GM23338 (cell line): ENCODE measurements at regions not wholly inside any gene's neighbourhood (a gene's known extent, or its start where the extent isn't known, plus 50 kb on each side); places are given as distances from the start of the nearest gene placed in this dataset.

ENCODE experiments used
- ATAC-seq: fragments of 200-7000 bp; cut with Tn5 transposase; 3 replicates; pipeline ENCODE4 v1.9.1; 2020
- DNase-seq: peaks from one replicate; pipeline ENCODE4 v3.0.0-alpha.2; 2015; ENCODE audit warnings: low spot score
- H2AFZ ChIP-seq: fragments of 200-600 bp; sonication (generic); 2 replicates; pipeline ENCODE4 v1.8.0; 2016; ENCODE audit warnings: antibody characterized with exemption, mild to moderate bottlenecking, moderate library complexity
- H3F3A ChIP-seq: fragments of 200-600 bp; sonication (generic); replicated peaks from 2 replicates; pipeline ENCODE4 v1.8.0; 2017; ENCODE audit warnings: antibody characterized with exemption, mixed run types, low read depth
- H3K27ac ChIP-seq: fragments of 200-600 bp; sonication (generic); 2 replicates; pipeline ENCODE4 v1.6.1; 2016; ENCODE audit warnings: low read depth
- H3K27me3 ChIP-seq: fragments of 200-600 bp; sonication (generic); 2 replicates; pipeline ENCODE4 v1.8.0; 2016; ENCODE audit warnings: mild to moderate bottlenecking, mixed run types, moderate library complexity; ENCODE audit not compliant: insufficient read depth
- H3K36me3 ChIP-seq: fragments of 200-600 bp; sonication (generic); 2 replicates; pipeline ENCODE4 v1.8.0; 2016; ENCODE audit warnings: mild to moderate bottlenecking; ENCODE audit not compliant: insufficient read depth
- H3K4me1 ChIP-seq: fragments of 200-600 bp; sonication (generic); 2 replicates; pipeline ENCODE4 v1.8.0; 2016; ENCODE audit warnings: mild to moderate bottlenecking, moderate library complexity; ENCODE audit not compliant: insufficient read depth
- H3K4me2 ChIP-seq: fragments of 200-600 bp; sonication (generic); 2 replicates; pipeline ENCODE4 v1.7.1; 2017; ENCODE audit warnings: mixed run types
- H3K4me3 ChIP-seq: fragments of 200-600 bp; sonication (generic); 2 replicates; pipeline ENCODE4 v1.6.1; 2016; ENCODE audit warnings: mixed run types
- H3K79me2 ChIP-seq: fragments of 200-600 bp; sonication (generic); replicated peaks from 2 replicates; pipeline ENCODE4 v1.8.0; 2017; ENCODE audit warnings: mild to moderate bottlenecking; ENCODE audit not compliant: insufficient read depth
- H3K9me2 ChIP-seq: fragments of 200-600 bp; sonication (generic); 2 replicates; pipeline ENCODE4 v1.8.0; 2017; ENCODE audit not compliant: insufficient read depth
- H4K20me1 ChIP-seq: fragments of 200-600 bp; sonication (generic); replicated peaks from 2 replicates; pipeline ENCODE4 v1.8.0; 2017; ENCODE audit warnings: mild to moderate bottlenecking; ENCODE audit not compliant: insufficient read depth
- H3K27ac Mint-ChIP-seq: 2 replicates; pipeline ENCODE4 v1.8.0; 2020; ENCODE audit warnings: inconsistent platforms, mild to moderate bottlenecking, moderate library complexity, mixed read lengths
- H3K27me3 Mint-ChIP-seq: 3 replicates; pipeline ENCODE4 v1.8.0; 2022; ENCODE audit warnings: low read depth, mild to moderate bottlenecking, moderate library complexity, mixed read lengths, inconsistent platforms; ENCODE audit not compliant: insufficient read depth, poor library complexity
- H3K36me3 Mint-ChIP-seq: 3 replicates; pipeline ENCODE4 v1.8.0; 2021; ENCODE audit warnings: low read depth, mild to moderate bottlenecking, inconsistent platforms, moderate library complexity, mixed read lengths
- H3K4me1 Mint-ChIP-seq: 3 replicates; pipeline ENCODE4 v1.8.0; 2020; ENCODE audit warnings: mild to moderate bottlenecking, inconsistent platforms, mixed read lengths
- H3K4me3 Mint-ChIP-seq: 3 replicates; pipeline ENCODE4 v1.8.0; 2021; ENCODE audit warnings: moderate library complexity, mild to moderate bottlenecking, inconsistent platforms, mixed read lengths
- H3K9me3 Mint-ChIP-seq: 3 replicates; pipeline ENCODE4 v1.8.0; 2020; ENCODE audit warnings: moderate library complexity, mild to moderate bottlenecking, inconsistent platforms, mixed read lengths
- CREB1 ChIP-seq: fragments of 250-450 bp; sonication (Bioruptor Pico); IDR thresholded peaks from 2 replicates; pipeline ENCODE4 v1.5.0; 2020; ENCODE audit warnings: low read depth, mild to moderate bottlenecking, moderate library complexity
- CTCF ChIP-seq, 2 experiments: fragments of 200-600 bp in 1 of 2; sonication (generic) in 1 of 2; conservative IDR thresholded peaks; 2 replicates each; pipeline versions ENCODE4 v1.5.1 to v1.6.1; 2016 to 2017; ENCODE audit warnings: antibody characterized with exemption in 2 of 2, low read depth in 2 of 2, mild to moderate bottlenecking in 2 of 2, moderate library complexity in 1 of 2
- ETS1 ChIP-seq: IDR thresholded peaks from 2 replicates; pipeline ENCODE4 v1.6.1; 2016; ENCODE audit warnings: antibody characterized with exemption
- EZH2 ChIP-seq: fragments of 200-600 bp; sonication (generic); IDR thresholded peaks from one replicate; pipeline ENCODE4 v1.8.0; 2017; ENCODE audit warnings: antibody characterized with exemption, mild to moderate bottlenecking, low read depth; ENCODE audit not compliant: unreplicated experiment
- EZH2phosphoT487 ChIP-seq: fragments of 200-600 bp; sonication (generic); IDR thresholded peaks from one replicate; pipeline ENCODE4 v1.8.1; 2018; ENCODE audit warnings: antibody characterized with exemption; ENCODE audit not compliant: unreplicated experiment
- JUNB ChIP-seq: IDR thresholded peaks from one replicate; pipeline ENCODE4 v1.6.1; 2016; ENCODE audit warnings: antibody characterized with exemption; ENCODE audit not compliant: unreplicated experiment
- NANOG ChIP-seq: IDR thresholded peaks from 2 replicates; pipeline ENCODE4 v1.6.1; 2016; ENCODE audit warnings: antibody characterized with exemption, borderline replicate concordance
- POLR2AphosphoS5 ChIP-seq: IDR thresholded peaks from 2 replicates; pipeline ENCODE4 v1.6.1; 2016; ENCODE audit warnings: antibody characterized with exemption, low read depth
- REST ChIP-seq: IDR thresholded peaks from one replicate; pipeline ENCODE4 v1.6.1; 2018; ENCODE audit warnings: antibody characterized with exemption; ENCODE audit not compliant: unreplicated experiment
- STAT1 ChIP-seq: IDR thresholded peaks from one replicate; pipeline ENCODE4 v1.6.1; 2016; ENCODE audit warnings: antibody characterized with exemption; ENCODE audit not compliant: unreplicated experiment
- ZNF114 ChIP-seq: fragments of 250-450 bp; sonication (Bioruptor Pico); IDR thresholded peaks from 2 replicates; pipeline ENCODE4 v1.5.0; 2020; ENCODE audit warnings: mild to moderate bottlenecking, moderate library complexity
- ZNF331 ChIP-seq: fragments of 250-450 bp; sonication (Bioruptor Pico); IDR thresholded peaks from 2 replicates; pipeline ENCODE4 v1.5.0; 2020; ENCODE audit warnings: low read depth, mild to moderate bottlenecking, moderate library complexity
- ZNF462 ChIP-seq: fragments of 250-450 bp; sonication (Bioruptor Pico); IDR thresholded peaks from 2 replicates; pipeline ENCODE4 v1.5.0; 2020; ENCODE audit warnings: mild to moderate bottlenecking, moderate library complexity

- peaks cover 11% of the 10 kb centered on the region; the same call in 1 of the 2 replicates for H3K9me2 ChIP-seq
- no peak for TF ChIP-seq CTCF (conservative IDR thresholded peaks at IDR 0.05; ENCODE audit: low read depth in 2 of 2)
- TF ChIP-seq NANOG, result no peak
- no peak for TF ChIP-seq STAT1
- no peak for TF ChIP-seq ZNF114 (CRISPR knock-in tag)
- no peak for TF ChIP-seq JUNB
- TF ChIP-seq ZNF331, result no peak
- no peak for TF ChIP-seq ZNF462
- no peak for TF ChIP-seq POLR2AphosphoS5
- TF ChIP-seq EZH2phosphoT487, result no peak
- no peak for TF ChIP-seq ETS1
- TF ChIP-seq EZH2, result no peak
- TF ChIP-seq CREB1 (CRISPR knock-in tag), result no peak
- no peak for TF ChIP-seq REST
- Mint-ChIP-seq H3K4me1 (peaks cover 12% of the 10 kb centered on the region), H3K9me3 (peaks cover 39% of the 10 kb centered on the region), H3K4me3 (no peak overlapping the region), H3K27ac (no peak overlapping the region), H3K36me3 (peaks cover 28% of the 10 kb centered on the region), H3K27me3 (no peaks in the 10 kb centered on the region)
- peaks cover 3% of the 10 kb centered on the region for H3K4me1 ChIP-seq
- 0 out of 2 replicates have a peak overlapping the region, but pooled peaks have one; percentile 33 for H2AFZ ChIP-seq
- no peaks in the 10 kb centered on the region; the same call in none of the 2 replicates for H3K36me3 ChIP-seq
- no peak overlapping the region for H3K4me3 ChIP-seq
- no peak overlapping the region for H3K27ac ChIP-seq
- no peaks in the 10 kb centered on the region for H3F3A ChIP-seq
- no peak for DNase-seq
- ATAC-seq, result no peak
- H4K20me1 ChIP-seq, result no peaks in the 10 kb centered on the region
- no peaks in the 10 kb centered on the region for H3K79me2 ChIP-seq
- no peak overlapping the region for H3K4me2 ChIP-seq
- H3K27me3 ChIP-seq, result no peaks in the 10 kb centered on the region
These were observed 121.4 kb upstream of the NFIA start for GRCh38 chr1:60960891-60961461.
